ENCODE measurements at regions not wholly inside any gene's neighbourhood (a gene's known extent, or its start where the extent isn't known, plus 50 kb on each side); places are given as distances from the start of the nearest gene placed in this dataset.

GRCh38 chr5:164650427-164650826 lies 1145.0 kb downstream of the MAT2B start:
- Histone ChIP-seq H3K4me2 (replicated peaks; ENCODE audit: low read depth, low read length, poor library complexity, severe bottlenecking) (no peak overlapping the region), H3K9me3 (ENCODE audit: control extremely low read depth in 1 of 3, control insufficient read depth in 2 of 3, insufficient read depth in 1 of 3, low read length in 2 of 3) (peaks cover 0 to 1% (median 0%) of the 10 kb centered on the region in 3 donors), H3K27me3 (replicated peaks in 1 of 4; ENCODE audit: control extremely low read depth in 1 of 4, control insufficient read depth in 3 of 4, insufficient read depth in 4 of 4, low read length in 3 of 4) (no peaks in the 10 kb centered on the region), H3K79me2 (ENCODE audit: control insufficient read depth, insufficient read depth, low read length) (no peaks in the 10 kb centered on the region), H3K4me1 (ENCODE audit: control insufficient read depth in 2 of 2, insufficient read depth in 2 of 2, low read length in 2 of 2) (no peaks in the 10 kb centered on the region), H3K27ac (ENCODE audit: low read length in 2 of 2) (no peak overlapping the region), H3K36me3 (replicated peaks in 1 of 2; ENCODE audit: control extremely low read depth in 1 of 2, control insufficient read depth in 1 of 2, extremely low read depth in 1 of 2, insufficient read depth in 2 of 2, low read length in 1 of 2) (no peaks in the 10 kb centered on the region), H4K20me1 (ENCODE audit: control insufficient read depth, insufficient read depth, low read length, poor library complexity, severe bottlenecking) (no peaks in the 10 kb centered on the region), H2AFZ (ENCODE audit: insufficient read depth, low read depth, low read length, poor library complexity, severe bottlenecking) (no peak overlapping the region), H3K4me3 (ENCODE audit: control extremely low read depth in 1 of 5, extremely low read depth in 1 of 5, insufficient read depth in 1 of 5, low read depth in 2 of 5, low read length in 4 of 5) (no peak overlapping the region), H3K9ac (ENCODE audit: low read length) (no peak overlapping the region)
- Mint-ChIP-seq H3K4me3 (no peak overlapping the region), H3K27ac (no peak overlapping the region), H3K27me3 (no peaks in the 10 kb centered on the region), H3K9me3 (ENCODE audit: insufficient read depth) (no peaks in the 10 kb centered on the region), H3K4me1 (no peaks in the 10 kb centered on the region)
- no peak for TF ChIP-seq EZH2 (IDR thresholded peaks at IDR 0.05; ENCODE audit: borderline replicate concordance, insufficient read depth, low read depth, low read length, poor library complexity, severe bottlenecking)
- no peak for TF ChIP-seq CTCF (IDR thresholded peaks at IDR 0.05)
- WGBS (ENCODE audit: insufficient coverage) = 86% methylated on average over 1 of the region's 1 CpG
- DNase-seq = no peak
- ATAC-seq (ENCODE audit: low read depth) = no peak
- intact Hi-C loops (cut with micrococcal nuclease) = no loop called here
- ChIA-PET POLR2A (no interaction called here), CTCF (no interaction called here)

- no peak overlapping the region for H3K9ac ChIP-seq (ENCODE audit: low read length)
- no peaks in the 10 kb centered on the region for H3K27me3 Mint-ChIP-seq
- H3K27ac ChIP-seq (ENCODE audit: low read length in 2 of 2) = no peak overlapping the region
- DNase-seq (no peak), ATAC-seq (ENCODE audit: low read depth) (no peak)
- H3K4me2 ChIP-seq (replicated peaks; ENCODE audit: low read depth, low read length, poor library complexity, severe bottlenecking) = no peak overlapping the region
- H3K36me3 ChIP-seq (replicated peaks in 1 of 2; ENCODE audit: control extremely low read depth in 1 of 2, control insufficient read depth in 1 of 2, extremely low read depth in 1 of 2, insufficient read depth in 2 of 2, low read length in 1 of 2) = no peaks in the 10 kb centered on the region
- H3K27ac Mint-ChIP-seq = no peak overlapping the region
- ChIA-PET POLR2A (no interaction called here), CTCF (no interaction called here)
- no peaks in the 10 kb centered on the region for H3K27me3 ChIP-seq (replicated peaks in 1 of 4; ENCODE audit: control extremely low read depth in 1 of 4, control insufficient read depth in 3 of 4, insufficient read depth in 4 of 4, low read length in 3 of 4)
- WGBS (ENCODE audit: insufficient coverage) = 89% methylated on average over 4 of the region's 7 CpGs
- intact Hi-C loops (cut with micrococcal nuclease) = no loop called here
- no peaks in the 10 kb centered on the region for H3K79me2 ChIP-seq (ENCODE audit: control insufficient read depth, insufficient read depth, low read length)
- no peak overlapping the region for H2AFZ ChIP-seq (ENCODE audit: insufficient read depth, low read depth, low read length, poor library complexity, severe bottlenecking)
- TF ChIP-seq EZH2 (IDR thresholded peaks at IDR 0.05; ENCODE audit: borderline replicate concordance, insufficient read depth, low read depth, low read length, poor library complexity, severe bottlenecking) (no peak), CTCF (IDR thresholded peaks at IDR 0.05) (no peak)
- H4K20me1 ChIP-seq (ENCODE audit: control insufficient read depth, insufficient read depth, low read length, poor library complexity, severe bottlenecking) = no peaks in the 10 kb centered on the region
- H3K4me3 ChIP-seq (ENCODE audit: control extremely low read depth in 1 of 5, extremely low read depth in 1 of 5, insufficient read depth in 1 of 5, low read depth in 2 of 5, low read length in 4 of 5) = no peak overlapping the region
- H3K9me3 ChIP-seq (ENCODE audit: control extremely low read depth in 1 of 3, control insufficient read depth in 2 of 3, insufficient read depth in 1 of 3, low read length in 2 of 3) = no peaks in the 10 kb centered on the region
- no peaks in the 10 kb centered on the region for H3K9me3 Mint-ChIP-seq (ENCODE audit: insufficient read depth)
- H3K4me1 Mint-ChIP-seq = no peaks in the 10 kb centered on the region
- no peaks in the 10 kb centered on the region for H3K4me1 ChIP-seq (ENCODE audit: control insufficient read depth in 2 of 2, insufficient read depth in 2 of 2, low read length in 2 of 2)
- H3K4me3 Mint-ChIP-seq = no peak overlapping the region
These were observed 1146.3 kb downstream of the MAT2B start for GRCh38 chr5:164651546-164652275.
